HEK293 (cell line): ENCODE measurements at regions not wholly inside any gene's neighbourhood (a gene's known extent, or its start where the extent isn't known, plus 50 kb on each side); places are given as distances from the start of the nearest gene placed in this dataset.

Experiments
- CTCF ChIA-PET: fragments of 350-600 bp; formaldehyde crosslinking; extraction: SDS; loops from one replicate; lab custom pipeline; 2021; ENCODE audit warnings: antibody characterized with exemption; lab: Yijun Ruan, JAX
- POLR2A ChIA-PET: fragments of 300-600 bp; formaldehyde crosslinking; extraction: SDS; loops from one replicate; lab custom pipeline; 2020; ENCODE audit warnings: antibody characterized with exemption, inconsistent platforms; lab: Yijun Ruan, JAX
- H3K27ac ChIP-seq: fragments of 200-500 bp; sonication (Bioruptor generic); 2 replicates; pipeline ENCODE4 v1.5.1; 2014; ENCODE audit warnings: low read depth, low read length, control low read depth, inconsistent platforms; ENCODE audit errors: extremely low read depth
- H3K36me3 ChIP-seq, 2 experiments: fragments of 200-500 bp in 1 of 2; sonication (Bioruptor generic) in 1 of 2; 1 replicate in 1 of 2; 2 replicates in 1 of 2; pipeline ENCODE4 v1.5.1; 2014 to 2017; ENCODE audit warnings: inconsistent platforms in 2 of 2, low read length in 2 of 2; ENCODE audit not compliant: control insufficient read depth in 2 of 2, insufficient read depth in 1 of 2
- H3K4me1 ChIP-seq: fragments of 200-500 bp; sonication (Bioruptor generic); 2 replicates; pipeline ENCODE4 v1.5.1; 2014; ENCODE audit warnings: mild to moderate bottlenecking, low read length, inconsistent platforms; ENCODE audit not compliant: control insufficient read depth, insufficient read depth
- H3K4me3 ChIP-seq: 2 replicates; pipeline ENCODE4 v1.5.1; 2011; ENCODE audit warnings: low read depth, mild to moderate bottlenecking, control low read depth, low read length, moderate library complexity
- H3K9me3 ChIP-seq: fragments of 200-500 bp; sonication (Bioruptor generic); 2 replicates; pipeline ENCODE4 v1.5.1; 2014; ENCODE audit warnings: low read depth, low read length, inconsistent platforms; ENCODE audit not compliant: control insufficient read depth, insufficient read depth
- BCL6B ChIP-seq: fragments of 450-650 bp; formaldehyde crosslinking; IDR thresholded peaks from 2 replicates; pipeline ENCODE4 v1.5.1; 2017; ENCODE audit warnings: missing biosample characterization, missing genetic modification characterization
- GLIS2 ChIP-seq: fragments of 450-650 bp; formaldehyde crosslinking; IDR thresholded peaks from 2 replicates; pipeline ENCODE4 v1.5.1; 2016; ENCODE audit warnings: missing biosample characterization, missing genetic modification characterization
- PRDM1 ChIP-seq: fragments of 450-650 bp; formaldehyde crosslinking; IDR thresholded peaks from 2 replicates; pipeline ENCODE4; 2016; ENCODE audit warnings: missing biosample characterization, missing genetic modification characterization
- SALL2 ChIP-seq: fragments of 450-650 bp; formaldehyde crosslinking; IDR thresholded peaks from 2 replicates; pipeline ENCODE4 v1.5.0; 2017; ENCODE audit warnings: missing biosample characterization, mild to moderate bottlenecking, missing genetic modification characterization, borderline replicate concordance
- ZBTB21 ChIP-seq: fragments of 450-650 bp; formaldehyde crosslinking; IDR thresholded peaks from 2 replicates; pipeline ENCODE4 v1.5.1; 2017; ENCODE audit warnings: missing biosample characterization, missing genetic modification characterization
- ZBTB8A ChIP-seq: fragments of 450-650 bp; formaldehyde crosslinking; IDR thresholded peaks from 2 replicates; pipeline ENCODE4 v1.5.1; 2016; ENCODE audit warnings: missing biosample characterization, missing genetic modification characterization
- ZNF114 ChIP-seq: fragments of 450-650 bp; formaldehyde crosslinking; IDR thresholded peaks from 2 replicates; pipeline ENCODE4 v1.5.0; 2017; ENCODE audit warnings: missing biosample characterization, missing genetic modification characterization
- ZNF121 ChIP-seq: fragments of 450-650 bp; formaldehyde crosslinking; IDR thresholded peaks from 2 replicates; pipeline ENCODE4 v1.5.1; 2016; ENCODE audit warnings: missing biosample characterization, missing genetic modification characterization
- ZNF223 ChIP-seq: fragments of 450-650 bp; formaldehyde crosslinking; IDR thresholded peaks from 2 replicates; pipeline ENCODE4 v1.5.1; 2016; ENCODE audit warnings: missing biosample characterization, missing genetic modification characterization
- ZNF354C ChIP-seq: fragments of 450-650 bp; formaldehyde crosslinking; IDR thresholded peaks from 2 replicates; pipeline ENCODE4 v1.5.1; 2016; ENCODE audit warnings: missing biosample characterization, missing genetic modification characterization, low read depth, borderline replicate concordance
- ZNF423 ChIP-seq: fragments of 450-650 bp; formaldehyde crosslinking; IDR thresholded peaks from 2 replicates; pipeline ENCODE4 v1.5.1; 2016; ENCODE audit warnings: missing biosample characterization, missing genetic modification characterization
- ZNF488 ChIP-seq: fragments of 450-650 bp; formaldehyde crosslinking; IDR thresholded peaks from 2 replicates; pipeline ENCODE4 v1.5.1; 2016; ENCODE audit warnings: missing biosample characterization, missing genetic modification characterization
- ZNF549 ChIP-seq: fragments of 450-650 bp; IDR thresholded peaks from 2 replicates; pipeline ENCODE4 v1.5.1; 2018; ENCODE audit warnings: missing biosample characterization, missing genetic modification characterization, mild to moderate bottlenecking, inconsistent platforms, moderate library complexity
- ZNF571 ChIP-seq: fragments of 450-650 bp; formaldehyde crosslinking; IDR thresholded peaks from 2 replicates; pipeline ENCODE4 v1.5.0; 2017; ENCODE audit warnings: missing biosample characterization, missing genetic modification characterization
- ZNF585B ChIP-seq: fragments of 450-650 bp; formaldehyde crosslinking; IDR thresholded peaks from 2 replicates; pipeline ENCODE4 v1.5.1; 2016; ENCODE audit warnings: missing biosample characterization, missing genetic modification characterization
- ZNF600 ChIP-seq: fragments of 450-650 bp; formaldehyde crosslinking; IDR thresholded peaks from 2 replicates; pipeline ENCODE4 v1.5.1; 2016; ENCODE audit warnings: missing biosample characterization, missing genetic modification characterization
- ZNF610 ChIP-seq: fragments of 450-650 bp; formaldehyde crosslinking; IDR thresholded peaks from 2 replicates; pipeline ENCODE4 v1.5.1; 2016; ENCODE audit warnings: missing biosample characterization, missing genetic modification characterization, borderline replicate concordance
- ZNF626 ChIP-seq: fragments of 450-650 bp; sonication (Bioruptor Pico); formaldehyde crosslinking; IDR thresholded peaks from 2 replicates; pipeline ENCODE4 v1.5.1; 2018; ENCODE audit warnings: missing biosample characterization, missing genetic modification characterization, inconsistent platforms
- ZNF707 ChIP-seq: fragments of 450-650 bp; formaldehyde crosslinking; IDR thresholded peaks from 2 replicates; pipeline ENCODE4 v1.5.1; 2016; ENCODE audit warnings: missing biosample characterization, missing genetic modification characterization
- ZNF747 ChIP-seq: fragments of 450-650 bp; formaldehyde crosslinking; IDR thresholded peaks from 2 replicates; pipeline ENCODE4 v1.5.1; 2016; ENCODE audit warnings: missing biosample characterization, missing genetic modification characterization
- ZNF776 ChIP-seq: fragments of 450-650 bp; formaldehyde crosslinking; IDR thresholded peaks from 2 replicates; pipeline ENCODE4 v1.5.0; 2017; ENCODE audit warnings: missing biosample characterization, missing genetic modification characterization, borderline replicate concordance
- ZNF785 ChIP-seq: fragments of 450-650 bp; formaldehyde crosslinking; IDR thresholded peaks from 2 replicates; pipeline ENCODE4 v1.5.1; 2016; ENCODE audit warnings: missing biosample characterization, missing genetic modification characterization
- ZNF830 ChIP-seq: fragments of 450-650 bp; IDR thresholded peaks from 2 replicates; pipeline ENCODE4 v1.5.0; 2018; ENCODE audit warnings: missing biosample characterization, missing genetic modification characterization, low read depth, mild to moderate bottlenecking, moderate library complexity
- ZNF843 ChIP-seq: fragments of 450-650 bp; formaldehyde crosslinking; IDR thresholded peaks from 2 replicates; pipeline ENCODE4 v1.5.1; 2016; ENCODE audit warnings: missing biosample characterization, missing genetic modification characterization
- ZSCAN30 ChIP-seq: fragments of 450-650 bp; IDR thresholded peaks from 2 replicates; pipeline ENCODE4 v1.5.1; 2018; ENCODE audit warnings: missing biosample characterization, mild to moderate bottlenecking, missing genetic modification characterization, moderate library complexity
- TF ChIP-seq, protein P1 (sequence below): fragments of 450-650 bp; formaldehyde crosslinking; IDR thresholded peaks from 2 replicates; pipeline ENCODE4 v1.5.1; 2016; ENCODE audit warnings: missing biosample characterization, missing genetic modification characterization
- TF ChIP-seq, protein P2 (sequence below): fragments of 450-650 bp; formaldehyde crosslinking; IDR thresholded peaks from 2 replicates; pipeline ENCODE4 v1.5.1; 2016; ENCODE audit warnings: missing biosample characterization, missing genetic modification characterization

DNA sequence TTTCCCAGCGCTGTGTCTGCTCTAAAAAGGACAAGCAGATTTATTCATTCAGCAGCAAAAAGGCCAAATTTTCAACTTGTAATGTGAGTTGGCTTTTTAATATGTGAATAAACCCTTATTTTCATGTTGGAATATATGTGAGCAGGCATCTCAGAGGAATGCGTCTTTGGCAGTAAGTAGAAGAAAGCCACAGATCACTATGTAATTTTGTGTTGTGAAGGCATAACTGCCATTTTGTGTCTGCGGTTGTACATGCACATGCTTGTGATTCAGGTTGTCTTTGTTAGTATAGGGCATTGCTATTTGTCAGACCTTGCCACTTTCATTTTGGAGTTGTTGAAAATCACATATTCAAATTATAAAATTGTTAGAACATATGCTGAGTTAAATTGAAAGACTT is 398.8 kb upstream of the RGS6 start (continued):
- TF ChIP-seq ZNF776 (tag by site-specific recombination), result no peak
- TF ChIP-seq ZNF785 (tag by site-specific recombination), result no peak
- TF ChIP-seq ZNF843 (tag by site-specific recombination), result no peak
- no peak for TF ChIP-seq ZNF610 (tag by site-specific recombination)
- TF ChIP-seq, protein P1, sequence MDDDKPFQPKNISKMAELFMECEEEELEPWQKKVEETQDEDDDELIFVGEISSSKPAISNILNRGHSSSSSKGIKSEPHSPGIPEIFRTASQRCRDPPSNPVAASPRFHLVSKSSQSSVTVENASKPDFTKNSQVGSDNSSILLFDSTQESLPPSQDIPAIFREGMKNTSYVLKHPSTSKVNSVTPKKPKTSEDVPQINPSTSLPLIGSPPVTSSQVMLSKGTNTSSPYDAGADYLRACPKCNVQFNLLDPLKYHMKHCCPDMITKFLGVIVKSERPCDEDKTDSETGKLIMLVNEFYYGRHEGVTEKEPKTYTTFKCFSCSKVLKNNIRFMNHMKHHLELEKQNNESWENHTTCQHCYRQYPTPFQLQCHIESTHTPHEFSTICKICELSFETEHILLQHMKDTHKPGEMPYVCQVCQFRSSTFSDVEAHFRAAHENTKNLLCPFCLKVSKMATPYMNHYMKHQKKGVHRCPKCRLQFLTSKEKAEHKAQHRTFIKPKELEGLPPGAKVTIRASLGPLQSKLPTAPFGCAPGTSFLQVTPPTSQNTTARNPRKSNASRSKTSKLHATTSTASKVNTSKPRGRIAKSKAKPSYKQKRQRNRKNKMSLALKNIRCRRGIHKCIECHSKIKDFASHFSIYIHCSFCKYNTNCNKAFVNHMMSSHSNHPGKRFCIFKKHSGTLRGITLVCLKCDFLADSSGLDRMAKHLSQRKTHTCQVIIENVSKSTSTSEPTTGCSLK, result no peak
- TF ChIP-seq ZNF354C (tag by site-specific recombination), result no peak
- no peak for TF ChIP-seq ZNF571 (tag by site-specific recombination)
- TF ChIP-seq ZNF600, result no peak
- TF ChIP-seq GLIS2 (tag by site-specific recombination), result no peak
- TF ChIP-seq ZNF549 (tag by site-specific recombination), result no peak
- no peak for TF ChIP-seq ZNF747 (tag by site-specific recombination)
- TF ChIP-seq ZNF830 (tag by site-specific recombination), result no peak
- no peak for TF ChIP-seq ZBTB8A (tag by site-specific recombination)
- TF ChIP-seq, all 188 proteins: peak for 0

GRCh38 chr14:71533800-71534199 is 398.4 kb upstream of the RGS6 start:
- Histone ChIP-seq H3K9me3 (no peaks in the 10 kb centered on the region), H3K4me3 (no peak overlapping the region), H3K36me3 (no peaks in the 10 kb centered on the region; a peak in 2 of 3 replicates)
- POLR2A ChIA-PET, result no interaction called here
- TF ChIP-seq BCL6B (tag by site-specific recombination) (no peak), ZNF121 (tag by site-specific recombination) (peak; percentile 41; the same call in 1 of the 2 replicates), ZNF488 (tag by site-specific recombination) (no peak), ZSCAN30 (no peak), ZNF423 (no peak)
- TF ChIP-seq, protein P2, sequence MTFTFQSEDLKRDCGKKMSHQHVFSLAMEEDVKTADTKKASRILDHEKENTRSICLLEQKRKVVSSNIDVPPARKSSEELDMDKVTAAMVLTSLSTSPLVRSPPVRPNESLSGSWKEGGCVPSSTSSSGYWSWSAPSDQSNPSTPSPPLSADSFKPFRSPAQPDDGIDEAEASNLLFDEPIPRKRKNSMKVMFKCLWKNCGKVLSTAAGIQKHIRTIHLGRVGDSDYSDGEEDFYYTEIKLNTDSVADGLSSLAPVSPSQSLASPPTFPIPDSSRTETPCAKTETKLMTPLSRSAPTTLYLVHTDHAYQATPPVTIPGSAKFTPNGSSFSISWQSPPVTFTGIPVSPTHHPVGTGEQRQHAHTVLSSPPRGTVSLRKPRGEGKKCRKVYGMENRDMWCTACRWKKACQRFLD (tag by site-specific recombination), result no peak
- TF ChIP-seq, all 188 proteins: peak for 1
- no peak overlapping the region for H3K27ac ChIP-seq
- CTCF ChIA-PET, result no interaction called here
- H3K4me1 ChIP-seq, result peaks cover 15% of the 10 kb centered on the region

DNA sequence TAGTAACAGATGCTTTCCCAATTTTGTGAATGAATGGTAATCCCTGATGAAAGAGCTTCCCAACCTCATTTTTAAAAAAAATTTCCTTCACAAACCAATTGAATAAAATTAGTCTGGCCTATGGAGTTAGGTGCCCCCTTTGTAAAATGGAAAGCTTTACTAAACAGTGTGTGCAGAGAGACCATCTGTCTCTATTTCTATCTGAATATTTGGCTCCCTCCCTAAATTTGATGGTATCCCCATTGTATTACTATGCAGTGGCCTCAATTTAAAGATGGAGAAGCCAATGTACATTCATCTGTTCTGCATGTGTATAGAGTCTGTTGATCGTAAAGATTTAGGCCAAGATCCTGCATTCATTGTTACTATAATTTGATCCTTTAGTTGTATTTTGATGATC is 397.7 kb upstream of the RGS6 start:
- CTCF ChIA-PET, result interaction anchor here (0.6 to 1.8 kb wide), 2 partner anchors 19 to 102 kb away, joined by 3 to 7 read pairs; no protein-coding TSS in a partner anchor
- no peak overlapping the region for H3K27ac ChIP-seq
- no peak overlapping the region for H3K4me3 ChIP-seq
- H3K4me1 ChIP-seq, result peaks cover 17% of the 10 kb centered on the region
- H3K9me3 ChIP-seq, result no peaks in the 10 kb centered on the region
- POLR2A ChIA-PET, result no interaction called here
- H3K36me3 ChIP-seq, result no peaks in the 10 kb centered on the region; a peak in 1 of 3 replicates
- TF ChIP-seq ZBTB8A (tag by site-specific recombination), result no peak
- TF ChIP-seq, protein P2 (tag by site-specific recombination), result no peak
- TF ChIP-seq ZBTB21, result no peak
- no peak for TF ChIP-seq SALL2
- no peak for TF ChIP-seq ZNF707 (tag by site-specific recombination)
- TF ChIP-seq ZNF585B (tag by site-specific recombination), result no peak
- no peak for TF ChIP-seq ZNF114 (tag by site-specific recombination)
- no peak for TF ChIP-seq ZNF223 (tag by site-specific recombination)
- TF ChIP-seq ZNF626, result no peak
- TF ChIP-seq PRDM1 (tag by site-specific recombination), result no peak
